Pancreas (tissue), 10 donors: ENCODE measurements at regions not wholly inside any gene's neighbourhood (a gene's known extent, or its start where the extent isn't known, plus 50 kb on each side); places are given as distances from the start of the nearest gene placed in this dataset.

Experiments
- ATAC-seq, 4 donors: fragments of 200-7000 bp; cut with Tn5 transposase; one replicate each; pipeline versions ENCODE4 v1.8.0 to v1.9.1; 2020; ENCODE audit warnings: mild to moderate bottlenecking in 4 of 4, moderate library complexity in 4 of 4
- DNase-seq, 6 donors: peaks; one replicate each; pipeline ENCODE4 v3.0.0-alpha.2; 2020
- FAIRE-seq: peaks from 2 replicates; lab custom pipeline; 2012; peaks lifted over from hg19 to GRCh38; lab: Jason Lieb, UNC
- H3K27ac ChIP-seq, 4 donors: fragments of 200-600 bp; sonication (generic); 1 replicate in 3 of 4; 2 replicates in 1 of 4; pipeline versions ENCODE4 v1.5.0 to v1.8.0; 2020
- H3K27me3 ChIP-seq, 4 donors: fragments of 200-600 bp; one replicate each; pipeline ENCODE4 v1.8.0; 2021
- H3K36me3 ChIP-seq, 3 donors: fragments of 200-600 bp; sonication (generic) in 1 of 3; one replicate each; pipeline versions ENCODE4 v1.5.0 to v1.8.0; 2020 to 2021
- H3K4me1 ChIP-seq, 3 donors: fragments of 200-600 bp; one replicate each; pipeline ENCODE4 v1.8.0; 2021
- H3K4me3 ChIP-seq, 4 donors: fragments of 200-600 bp; sonication (generic) in 2 of 4; one replicate each; pipeline versions ENCODE4 v1.5.0 to v1.8.0; 2020 to 2021
- H3K9me3 ChIP-seq, 4 donors: fragments of 200-600 bp; one replicate each; pipeline ENCODE4 v1.8.0; 2021
- CTCF ChIP-seq, 4 donors: fragments of 200-600 bp; sonication (generic) in 3 of 4; IDR thresholded peaks; one replicate each; pipeline versions ENCODE4 v1.5.0 to v1.8.0; 2021; ENCODE audit warnings: antibody characterized with exemption in 4 of 4
- WGBS, 2 donors: extraction: QIAGEN DNeasy Blood & Tissue Kit; methylation state at CpG; one replicate each; pipeline ENCODE4 v1.1.7; 2013; 5-methylcytosine and 5-hydroxymethylcytosine counted together
- intact Hi-C, 3 donors: fragments of 100-400 bp; cut with DNase I; formaldehyde crosslinking; loops; one replicate each; pipeline versions ENCODE4 v1.11.1 to v1.14.2; 2022
- donor health status: healthy with polysubstance abuse.
- donor health status: DM: no; HTN: no; CAD: no; lungs with moderate emphysema.
- donor health status: DM: no; HTN: no; CAD: no.
- donor health status: control.
- donor health status: control.
- donor health status: Bipolar disorder and iron deficiency.
- donor health status: DM: yes; HTN: yes; CAD: no.
- donor health status: DM: no; HTN: no; CAD: no.
- donor health status: DM: no; HTN: no; CAD: no.
- donor health status: DM: yes; HTN: yes; CAD: no.

GRCh38 chr6:150312395-150312794 lies 56.4 kb upstream of the IYD start:
- Histone ChIP-seq H3K4me3 (no peak overlapping the region), H3K4me1 (no peaks in the 10 kb centered on the region), H3K27ac (no peak overlapping the region), H3K9me3 (no peaks in the 10 kb centered on the region), H3K27me3 (no peaks in the 10 kb centered on the region), H3K36me3 (no peaks in the 10 kb centered on the region)
- no peak for TF ChIP-seq CTCF (IDR thresholded peaks at IDR 0.05)
- DNase-seq = no peak
- FAIRE-seq = no peak
- intact Hi-C loops = no loop called here
- 72 to 82% methylated on average over 5 of the region's 5 CpGs for WGBS, 2 donors
- ATAC-seq = no peak

DNA sequence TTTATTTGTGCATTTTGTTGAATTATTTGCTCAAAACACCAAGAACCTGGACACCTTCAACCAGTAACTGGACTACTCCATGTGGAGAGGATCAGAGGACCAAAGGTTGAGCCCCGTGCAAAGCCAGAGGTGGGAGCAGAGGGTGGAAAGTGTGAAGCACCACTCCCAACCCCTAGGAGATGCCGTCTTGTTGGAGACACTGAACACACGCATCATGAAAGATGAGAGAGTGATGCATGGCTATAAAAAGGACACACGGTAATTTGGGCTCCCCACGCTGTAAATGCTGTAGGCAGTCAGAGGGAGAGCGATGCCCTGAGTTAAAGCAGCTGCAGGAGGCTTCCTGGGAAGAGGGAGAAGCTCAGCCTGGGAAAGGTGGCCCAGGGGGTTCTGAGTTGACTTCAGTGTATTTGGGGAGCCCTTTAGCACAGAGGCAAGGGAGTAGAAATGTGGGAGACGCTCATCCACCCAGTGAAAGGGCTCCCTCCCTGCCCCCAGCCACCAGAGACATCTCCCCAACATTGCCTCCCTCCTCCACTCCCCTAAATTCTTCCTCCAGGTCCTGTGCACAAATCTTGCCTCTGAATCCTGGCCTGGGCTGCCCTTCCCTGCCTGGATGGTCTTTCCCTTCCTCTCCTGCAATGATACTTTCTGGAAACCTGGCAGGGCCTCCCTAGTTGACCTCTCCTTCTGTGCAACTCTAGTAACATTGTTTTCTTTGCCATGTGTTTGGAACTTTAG lies 55.8 kb upstream of the IYD start:
- no peaks in the 10 kb centered on the region for H3K4me1 ChIP-seq
- DNase-seq (no peak), FAIRE-seq (no peak), ATAC-seq (no peak)
- H3K36me3 ChIP-seq = no peaks in the 10 kb centered on the region
- no peaks in the 10 kb centered on the region for H3K9me3 ChIP-seq
- TF ChIP-seq CTCF (IDR thresholded peaks at IDR 0.05) = no peak
- intact Hi-C loops = no loop called here
- no peaks in the 10 kb centered on the region for H3K27me3 ChIP-seq
- no peak overlapping the region for H3K4me3 ChIP-seq
- WGBS, 2 donors = 88 to 90% methylated on average over 7 of the region's 7 CpGs
- H3K27ac ChIP-seq = no peak overlapping the region

DNA sequence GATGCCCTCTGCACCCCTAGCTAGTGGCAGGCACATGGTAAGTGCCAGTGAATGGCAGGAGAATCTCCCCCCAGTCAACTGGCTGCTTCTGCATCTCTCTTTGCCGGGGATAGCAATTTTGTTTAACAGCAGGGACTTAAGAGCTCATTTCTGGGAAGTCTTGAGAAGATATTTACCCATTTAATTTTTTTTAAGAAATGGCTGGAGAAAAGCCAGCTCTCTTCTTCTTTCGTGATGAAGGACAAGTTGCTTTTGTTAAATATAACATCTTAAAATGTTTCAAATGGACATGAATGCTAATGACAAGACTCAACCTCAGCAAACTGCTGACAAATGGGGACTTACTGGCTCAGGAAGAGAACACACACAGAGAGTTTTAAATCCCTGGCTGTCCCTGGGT lies 55.0 kb upstream of the IYD start:
- ATAC-seq (no peak), FAIRE-seq (no peak), DNase-seq (no peak)
- H3K4me1 ChIP-seq = no peaks in the 10 kb centered on the region
- TF ChIP-seq CTCF (IDR thresholded peaks at IDR 0.05) = no peak
- no peaks in the 10 kb centered on the region for H3K9me3 ChIP-seq
- no peaks in the 10 kb centered on the region for H3K27me3 ChIP-seq
- no peaks in the 10 kb centered on the region for H3K36me3 ChIP-seq
- no peak overlapping the region for H3K27ac ChIP-seq
- 59 to 61% methylated on average over 2 of the region's 2 CpGs for WGBS, 2 donors
- intact Hi-C loops = no loop called here
- H3K4me3 ChIP-seq = no peak overlapping the region

GRCh38 chr6:150314230-150315188 lies 54.3 kb upstream of the IYD start:
- DNase-seq = no peak

More at GRCh38 chr6:150314230-150315188, 54.3 kb upstream of the IYD start:
- no peaks in the 10 kb centered on the region for H3K27me3 ChIP-seq
- no peak for ATAC-seq
- FAIRE-seq = no peak
- H3K4me1 ChIP-seq = no peaks in the 10 kb centered on the region
- 66 to 73% methylated on average over 5 of the region's 5 CpGs for WGBS, 2 donors
- TF ChIP-seq CTCF (IDR thresholded peaks at IDR 0.05) = no peak
- H3K4me3 ChIP-seq = no peak overlapping the region
- no peaks in the 10 kb centered on the region for H3K36me3 ChIP-seq
- no peaks in the 10 kb centered on the region for H3K9me3 ChIP-seq
- H3K27ac ChIP-seq = no peak overlapping the region
- intact Hi-C loops = no loop called here
